Posterior cingulate gyrus (tissue), 11 donors: ENCODE measurements at regions not wholly inside any gene's neighbourhood (a gene's known extent, or its start where the extent isn't known, plus 50 kb on each side); places are given as distances from the start of the nearest gene placed in this dataset.

ENCODE experiments used
- DNase-seq, 10 donors: peaks; one replicate each; pipeline versions ENCODE4 v3.0.0 to v3.0.0-alpha.2; 2020 to 2021; ENCODE audit warnings: mixed read lengths in 3 of 10
- intact Hi-C: fragments of 100-400 bp; cut with DNase I; formaldehyde crosslinking; loops from one replicate; pipeline ENCODE4 v1.15.1; 2023

- DNase-seq, result no peak
- intact Hi-C loops, result loop anchor here (10.0 kb wide), 1 partner anchor 663 kb away; no protein-coding TSS in a partner anchor
Observed at GRCh38 chr9:13991395-13991794, 322.5 kb downstream of the NFIB start.

GRCh38 chr9:13990994-13991393 is 322.9 kb downstream of the NFIB start:
- no peak for DNase-seq
- intact Hi-C loops, result loop anchor here (10.0 kb wide), 1 partner anchor 664 kb away; no protein-coding TSS in a partner anchor

GRCh38 chr9:13990331-13990730 is 323.6 kb downstream of the NFIB start:
- intact Hi-C loops, result loop anchor here (10.0 kb wide), 1 partner anchor 664 kb away; no protein-coding TSS in a partner anchor
- DNase-seq, result no peak

DNA sequence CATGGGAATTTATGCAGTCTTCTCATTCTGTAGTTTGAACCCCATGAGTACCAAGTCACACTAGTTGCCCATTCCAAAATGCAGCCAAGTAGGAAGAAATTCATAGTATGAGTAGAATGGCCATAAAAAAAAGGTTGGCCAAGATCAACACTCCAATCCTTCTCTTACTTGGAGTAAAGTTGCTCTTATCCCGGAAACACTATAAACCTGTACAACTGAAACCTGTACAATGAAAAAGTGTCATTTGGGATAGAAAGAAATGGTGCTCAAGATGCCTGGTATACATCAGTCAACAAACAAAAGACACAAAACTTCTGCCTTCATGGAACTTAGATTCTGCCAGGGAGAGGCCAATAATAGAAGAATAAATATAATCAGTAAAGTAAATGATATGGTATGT is 325.0 kb downstream of the NFIB start:
- no peak for DNase-seq
- intact Hi-C loops, result no loop called here

- no peak for DNase-seq
- intact Hi-C loops, result no loop called here
Observed at GRCh38 chr9:13983607-13984006, 330.3 kb downstream of the NFIB start.

DNA sequence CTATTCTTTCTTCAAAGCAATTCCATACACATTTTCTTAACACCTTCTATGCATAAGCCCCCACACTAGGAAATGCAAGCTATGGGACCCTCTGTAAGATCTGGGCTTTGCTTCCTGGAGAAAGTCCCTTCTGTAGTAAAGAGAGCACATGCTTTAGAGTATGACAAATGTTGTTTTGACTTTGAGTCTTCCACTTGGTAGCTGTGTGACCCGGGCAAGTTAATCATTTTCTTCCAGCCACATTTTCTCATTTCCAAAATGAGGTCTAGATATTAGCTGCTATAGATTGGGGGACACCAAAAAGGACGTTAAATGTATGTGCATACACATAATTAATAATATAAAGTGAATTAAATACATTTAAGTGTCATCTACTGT is 334.0 kb downstream of the NFIB start:
- no peak for DNase-seq
- intact Hi-C loops, result no loop called here

DNA sequence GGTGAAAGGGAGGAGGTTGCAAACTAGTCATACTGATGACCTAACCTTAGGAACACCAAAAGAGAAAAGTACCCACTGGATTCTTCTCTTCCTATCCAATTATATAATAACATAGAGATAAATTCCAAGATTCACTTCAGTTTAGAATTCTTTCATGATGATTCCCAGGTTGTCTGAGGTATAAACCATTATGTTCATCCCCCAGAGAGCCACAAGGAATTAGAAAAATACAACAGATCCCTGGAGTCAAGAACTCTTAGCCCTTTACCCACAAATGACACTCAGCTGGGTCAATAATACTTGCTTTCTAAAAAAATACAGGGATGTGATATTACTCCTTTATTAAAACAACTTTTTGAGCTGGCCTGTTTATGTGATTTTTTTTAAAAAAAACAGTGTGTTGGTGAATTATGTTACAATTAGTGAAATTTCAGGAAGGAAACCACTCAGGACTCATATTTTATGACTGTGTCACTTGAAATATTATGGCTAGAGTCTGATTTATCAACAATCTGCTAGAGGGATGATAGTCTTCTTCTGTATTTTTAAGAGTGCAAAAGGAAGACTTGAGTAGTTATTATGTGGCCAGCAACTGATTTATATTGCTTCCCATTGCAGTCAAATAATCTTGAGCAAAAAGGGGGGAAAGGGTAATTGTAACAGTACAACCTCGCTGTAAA is 338.2 kb downstream of the NFIB start:
- no peak for DNase-seq

GRCh38 chr9:13974891-13975290 is 339.1 kb downstream of the NFIB start:
- intact Hi-C loops, result no loop called here
- DNase-seq, result no peak

More for the DNA sequence above, 338.2 kb downstream of the NFIB start:
- intact Hi-C loops, result no loop called here

DNA sequence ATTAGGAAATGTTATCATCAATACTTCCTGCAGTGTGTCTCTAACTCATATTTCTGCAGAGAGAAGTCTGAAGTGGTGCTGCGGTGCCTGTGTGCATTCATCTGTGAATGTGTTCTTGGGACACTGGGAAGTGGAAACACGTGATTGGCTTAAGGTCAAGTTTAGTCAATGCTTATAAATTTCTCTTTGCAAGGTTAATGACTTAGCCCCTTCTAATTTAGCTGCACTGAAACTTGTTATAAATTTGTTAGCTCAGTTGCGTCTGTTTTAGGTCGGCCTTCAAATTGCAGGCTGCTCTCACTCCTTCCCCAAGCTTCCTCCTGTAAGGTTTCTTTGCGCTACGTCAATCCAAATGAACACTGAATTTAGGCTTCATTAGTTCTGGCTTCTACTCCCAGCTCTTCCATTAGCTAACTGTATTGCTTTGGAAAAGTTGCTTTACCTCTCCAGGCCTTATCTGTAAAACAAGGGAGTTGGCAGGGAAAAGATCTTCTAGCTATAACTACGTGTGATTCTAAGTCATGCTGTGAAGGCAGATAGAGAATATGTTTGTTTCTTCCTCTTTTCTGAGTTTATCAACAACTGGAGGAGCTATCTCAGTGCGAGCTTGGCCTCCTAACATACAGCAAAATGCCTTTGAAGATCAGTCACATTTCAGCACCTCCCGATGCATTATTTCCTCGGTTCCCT is 341.8 kb downstream of the NFIB start:
- DNase-seq, result no peak
- intact Hi-C loops, result no loop called here

DNA sequence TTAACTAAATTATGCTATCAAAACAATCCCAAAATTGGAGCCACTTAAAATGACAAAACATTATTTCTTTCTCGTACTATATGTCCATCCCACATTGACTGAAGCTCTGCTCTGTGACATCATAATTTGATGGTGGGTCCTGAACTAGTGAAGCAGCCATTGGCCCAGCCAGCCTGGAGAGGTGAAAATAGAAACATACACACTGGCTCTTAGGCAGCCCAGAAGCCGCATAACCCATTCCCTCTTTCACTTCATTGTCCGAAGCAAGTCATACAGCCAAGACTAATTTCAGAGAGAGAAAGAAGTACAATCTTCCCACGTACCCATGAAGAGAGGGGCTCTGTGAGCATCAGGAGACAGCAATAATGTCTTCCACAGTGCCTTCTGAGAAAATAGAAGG is 342.5 kb downstream of the NFIB start:
- intact Hi-C loops, result no loop called here
- no peak for DNase-seq

DNA sequence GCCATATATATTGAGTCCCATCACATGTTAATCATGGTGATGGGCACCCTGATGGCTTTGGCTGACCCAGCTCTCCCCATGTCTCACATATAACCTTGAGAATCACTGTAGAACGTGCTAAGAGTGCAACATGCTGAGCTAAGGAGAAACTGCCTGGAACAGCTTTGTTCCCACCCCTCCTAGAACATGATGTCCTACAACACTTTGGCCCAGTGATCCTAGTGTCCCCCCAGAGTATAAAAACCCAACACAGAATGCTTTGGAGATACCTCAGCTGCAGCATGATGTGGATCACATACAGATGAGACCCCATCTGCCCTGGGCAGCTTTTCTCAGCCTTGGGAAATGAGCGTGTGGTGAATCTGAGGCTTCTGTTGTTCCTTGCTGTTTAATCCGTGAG is 343.5 kb downstream of the NFIB start:
- no peak for DNase-seq
- intact Hi-C loops, result no loop called here

GRCh38 chr9:13970018-13970417 is 343.9 kb downstream of the NFIB start:
- intact Hi-C loops, result no loop called here
- no peak for DNase-seq

DNA sequence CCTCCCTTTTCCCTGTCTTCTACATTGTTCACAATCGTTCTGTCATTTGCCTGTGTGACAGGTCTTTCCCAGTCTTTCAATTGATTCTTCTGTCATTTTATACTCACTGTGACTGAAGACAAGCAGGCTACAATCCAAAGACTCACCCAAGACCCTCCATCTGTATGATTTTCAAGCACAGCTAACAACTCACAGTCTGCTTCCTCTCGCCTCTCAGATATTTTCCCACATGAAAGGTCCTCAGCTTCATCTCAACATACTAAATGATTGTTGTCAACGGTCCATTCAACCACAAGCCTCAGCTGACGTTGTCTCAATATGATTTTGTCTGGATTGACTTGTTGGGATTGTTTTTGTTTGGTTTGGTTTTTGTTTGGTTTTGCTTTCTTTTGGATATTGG is 346.5 kb downstream of the NFIB start:
- DNase-seq, result no peak
- intact Hi-C loops, result no loop called here

- intact Hi-C loops, result no loop called here
- DNase-seq, result no peak
Observed at GRCh38 chr9:13967011-13967410, 346.9 kb downstream of the NFIB start.

GRCh38 chr9:13963005-13963653 is 350.8 kb downstream of the NFIB start:
- DNase-seq, result peak in 1 of 10 donors; percentile 60

DNA sequence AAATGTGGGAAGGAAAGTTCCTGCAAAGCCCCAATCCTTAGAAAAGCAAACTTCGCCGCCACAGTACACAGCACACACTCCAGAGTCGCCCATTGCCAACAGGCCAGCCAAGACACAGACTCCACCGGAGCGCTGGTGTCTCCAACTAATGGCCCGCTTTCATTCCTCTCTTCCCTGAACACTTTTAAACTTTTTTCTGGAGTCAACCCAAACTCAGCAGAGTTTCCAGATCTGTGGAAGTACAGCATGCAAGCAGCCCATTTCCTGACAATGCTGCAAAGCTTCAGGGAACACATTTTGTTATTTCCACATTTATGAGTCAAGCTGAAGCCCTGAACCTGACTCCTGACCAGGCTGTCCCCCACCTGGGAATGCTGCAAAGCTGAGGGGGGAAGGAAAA is 351.9 kb downstream of the NFIB start:
- no peak for DNase-seq
- intact Hi-C loops, result no loop called here

More at GRCh38 chr9:13963005-13963653, 350.8 kb downstream of the NFIB start:
- intact Hi-C loops, result no loop called here

GRCh38 chr9:13960011-13960765 is 353.8 kb downstream of the NFIB start:
- no peak for DNase-seq
- intact Hi-C loops, result no loop called here

DNA sequence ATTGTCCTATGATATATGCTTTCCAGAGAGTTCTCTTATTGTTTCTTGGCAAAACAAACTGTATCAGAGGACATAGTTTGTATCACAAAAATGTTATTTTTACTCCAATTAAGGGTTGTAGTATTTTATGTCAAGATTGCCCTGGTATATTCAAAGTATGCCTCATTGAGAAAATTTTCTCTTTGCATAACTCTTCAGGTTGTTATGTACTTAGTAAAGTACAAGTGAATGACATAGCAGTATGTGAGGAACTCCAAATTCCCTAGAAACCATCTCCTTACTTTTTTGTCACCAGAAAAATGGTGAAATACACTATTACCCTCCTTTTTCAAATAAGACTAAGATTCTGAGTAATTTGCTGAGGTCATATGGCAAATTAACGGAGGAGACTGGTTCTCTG is 355.3 kb downstream of the NFIB start:
- intact Hi-C loops, result no loop called here
- no peak for DNase-seq

DNA sequence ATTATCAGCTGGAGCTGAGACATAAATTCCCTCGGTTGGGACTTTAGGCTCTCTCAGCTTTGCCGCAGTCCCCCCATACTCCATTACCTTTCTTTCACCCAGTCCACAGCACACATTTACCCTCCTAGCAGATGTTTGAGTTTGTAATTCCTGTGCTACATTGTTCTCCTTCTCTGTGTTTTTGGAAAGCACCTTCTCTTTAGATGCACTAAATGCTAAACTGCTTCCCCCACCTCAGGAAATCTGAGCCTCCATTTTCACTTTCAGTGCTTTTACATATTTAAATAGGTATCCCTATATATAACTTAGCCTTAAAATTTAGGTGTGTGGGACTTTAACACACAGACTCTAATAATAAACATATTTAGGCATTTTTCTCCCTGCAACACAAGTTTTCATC is 356.9 kb downstream of the NFIB start:
- no peak for DNase-seq
- intact Hi-C loops, result no loop called here

- intact Hi-C loops, result no loop called here
- no peak for DNase-seq
Observed at GRCh38 chr9:13956107-13956506, 357.8 kb downstream of the NFIB start.

DNA sequence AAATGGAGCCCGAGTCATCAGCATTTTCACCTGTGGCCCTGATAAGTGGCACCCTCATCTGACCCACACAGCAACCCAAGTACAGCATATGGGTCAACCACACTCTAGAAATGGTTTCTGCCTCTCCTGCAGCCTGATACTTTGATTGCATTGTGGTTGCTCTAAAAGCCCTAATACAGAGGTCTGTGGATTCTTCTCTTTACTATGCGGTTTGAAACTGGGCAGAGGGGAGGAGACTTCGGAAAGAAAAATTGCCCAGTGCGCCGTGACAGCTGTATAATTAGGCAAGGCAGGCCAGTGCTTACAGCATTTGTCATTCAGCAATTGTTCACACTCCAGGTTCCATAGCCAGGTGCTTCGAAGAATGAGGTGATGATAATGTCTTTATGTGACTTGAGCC is 361.0 kb downstream of the NFIB start:
- DNase-seq, result no peak
- intact Hi-C loops, result no loop called here
